Right renal pelvis (tissue), 4 donors: ENCODE measurements at regions not wholly inside any gene's neighbourhood (a gene's known extent, or its start where the extent isn't known, plus 50 kb on each side); places are given as distances from the start of the nearest gene placed in this dataset.
"Not testable (repeated sequence)": the region's sequence is repeated elsewhere in the genome, so short reads cannot be mapped to it uniquely, and the experiment has no call there.

Source experiments
- DNase-seq, 4 donors: peaks; one replicate each; pipeline ENCODE4 v3.0.0-alpha.2; 2013; ENCODE audit warnings: low read depth in 4 of 4, low spot score in 3 of 4, missing footprints in 1 of 4

DNA sequence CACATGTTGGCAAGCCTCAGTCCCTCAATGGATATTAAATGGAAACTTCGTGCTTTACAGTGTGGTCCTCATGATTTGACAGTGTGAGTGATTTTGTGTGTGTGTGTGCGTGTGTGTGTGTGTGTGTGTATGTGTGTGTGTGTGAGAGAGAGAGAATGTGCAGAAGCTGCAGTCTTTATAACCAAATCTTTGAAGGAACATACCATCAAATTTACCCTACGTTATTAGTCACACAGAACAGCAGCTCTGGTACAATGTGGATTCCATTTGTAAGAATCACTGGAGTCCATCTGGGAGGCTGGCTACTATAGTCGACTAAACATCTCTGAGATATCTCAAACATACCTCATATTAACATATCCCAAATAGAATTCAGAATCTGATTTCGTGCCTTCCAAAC, 928.0 kb upstream of the POT1 start:
- no peak for DNase-seq

DNA sequence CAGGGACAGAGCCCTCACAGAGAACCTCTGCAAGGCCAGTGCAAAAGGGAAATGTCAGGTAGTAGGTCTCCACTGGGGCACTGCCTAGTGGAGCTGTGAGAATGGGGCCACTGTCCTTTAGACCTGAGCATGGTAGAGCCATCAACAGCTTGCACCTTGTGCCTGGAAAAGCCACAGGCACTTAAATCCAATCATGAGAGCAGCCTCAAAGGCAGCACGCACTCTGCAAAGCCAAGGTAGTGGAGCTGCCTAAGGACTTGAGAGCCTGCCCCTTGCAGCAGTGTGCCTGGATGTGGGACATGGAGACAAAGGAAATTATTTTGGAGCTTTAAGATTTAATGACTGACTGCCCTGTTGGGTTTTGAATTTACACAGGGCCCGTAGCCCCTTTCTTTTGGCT, 918.5 kb upstream of the POT1 start:
- no peak for DNase-seq

DNA sequence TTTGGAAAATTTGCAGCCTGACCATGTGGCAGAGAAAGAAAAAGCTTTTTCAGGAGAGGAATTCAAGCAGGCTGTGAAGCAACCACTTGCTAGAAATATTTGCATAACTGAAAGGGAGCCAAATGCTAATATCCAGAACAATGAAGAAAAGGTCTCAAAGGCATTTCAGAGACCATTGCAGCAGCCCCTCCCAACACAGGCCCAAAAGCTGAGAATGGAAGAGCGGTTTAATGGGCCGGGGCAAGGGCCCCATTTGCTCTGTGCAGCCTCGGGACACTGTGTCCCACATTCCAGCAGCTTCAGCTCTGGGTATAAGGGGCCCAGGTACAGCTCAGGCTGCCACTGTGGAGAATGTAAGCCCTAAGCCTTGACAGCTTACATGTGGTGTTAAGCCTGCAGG, 918.1 kb upstream of the POT1 start:
- no peak for DNase-seq

DNA sequence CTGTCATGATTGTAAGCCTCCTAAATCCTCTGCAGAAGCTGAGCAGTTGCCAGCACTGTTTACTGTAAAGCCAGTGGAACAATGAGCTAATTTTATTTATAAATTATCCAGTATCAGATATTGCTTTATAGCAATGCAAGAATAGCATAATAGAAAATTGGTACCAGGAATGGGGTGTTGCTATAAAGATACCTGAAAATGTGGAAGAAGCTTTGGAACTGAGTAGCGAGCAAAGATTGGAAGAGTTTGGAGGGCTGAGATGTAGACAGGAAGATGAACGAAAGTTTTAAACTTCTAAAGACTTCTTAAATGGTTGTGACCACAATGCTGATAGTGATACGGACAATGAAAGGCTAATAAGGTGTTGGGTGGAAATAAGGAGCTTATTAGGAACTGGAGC, 917.4 kb upstream of the POT1 start:
- DNase-seq, result no peak

DNA sequence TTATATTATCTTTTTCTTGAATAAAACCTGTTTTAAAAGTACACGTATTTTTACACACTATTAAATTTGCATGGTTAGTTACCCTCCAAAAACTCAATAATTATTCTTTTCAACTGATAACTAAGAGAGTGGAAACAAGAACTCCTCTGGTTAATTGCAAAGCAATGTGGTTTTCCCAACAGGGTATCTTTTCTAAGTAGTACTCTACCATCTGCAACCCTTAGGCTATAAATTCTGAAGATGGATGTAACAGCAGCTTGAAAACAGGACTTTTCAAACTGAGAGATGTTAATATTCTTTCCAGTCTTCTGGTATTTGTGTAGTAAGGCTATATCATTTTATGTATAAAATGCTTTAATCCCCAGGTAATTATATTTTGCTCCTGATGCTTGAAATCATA, 916.1 kb upstream of the POT1 start:
- no peak for DNase-seq

DNA sequence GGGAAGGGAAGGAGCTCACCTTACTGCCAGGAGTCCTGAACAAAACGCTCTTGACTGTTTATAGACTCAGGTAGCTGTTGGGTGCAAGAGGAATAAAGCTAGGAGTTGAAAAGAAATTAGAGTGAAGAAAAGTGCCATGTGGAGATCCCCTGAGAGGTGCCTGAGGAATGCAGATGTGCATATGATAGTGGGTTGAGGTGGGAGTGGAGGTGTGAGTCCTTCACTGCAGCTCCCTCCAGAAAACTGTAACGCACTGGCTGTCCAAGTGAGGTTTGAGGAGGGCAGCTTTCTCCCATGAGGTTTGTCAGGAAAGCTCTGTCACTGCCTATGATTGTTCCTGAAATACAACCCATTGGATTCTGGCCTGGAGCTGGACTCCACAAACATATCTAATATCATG, 904.8 kb upstream of the POT1 start:
- DNase-seq, result no peak

DNA sequence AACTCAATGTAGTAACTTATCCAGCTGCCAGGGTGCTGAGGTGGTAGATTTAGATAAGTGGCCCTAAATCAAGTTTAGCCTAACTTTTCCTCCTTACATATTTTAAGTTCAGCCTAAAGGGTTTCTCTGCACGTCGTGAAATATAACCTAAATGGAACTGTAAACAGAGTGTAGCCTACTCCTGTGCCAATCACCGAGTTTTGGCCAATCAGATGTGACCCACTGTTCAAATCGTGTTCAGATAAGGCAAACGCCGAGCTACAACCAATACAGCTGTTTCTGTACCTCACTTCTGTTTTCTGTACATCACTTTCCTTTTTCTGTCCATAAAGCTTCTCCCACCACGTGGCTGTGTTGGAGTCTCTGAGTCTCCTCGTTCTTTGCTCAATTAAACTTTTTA, 904.2 kb upstream of the POT1 start:
- no peak for DNase-seq

DNA sequence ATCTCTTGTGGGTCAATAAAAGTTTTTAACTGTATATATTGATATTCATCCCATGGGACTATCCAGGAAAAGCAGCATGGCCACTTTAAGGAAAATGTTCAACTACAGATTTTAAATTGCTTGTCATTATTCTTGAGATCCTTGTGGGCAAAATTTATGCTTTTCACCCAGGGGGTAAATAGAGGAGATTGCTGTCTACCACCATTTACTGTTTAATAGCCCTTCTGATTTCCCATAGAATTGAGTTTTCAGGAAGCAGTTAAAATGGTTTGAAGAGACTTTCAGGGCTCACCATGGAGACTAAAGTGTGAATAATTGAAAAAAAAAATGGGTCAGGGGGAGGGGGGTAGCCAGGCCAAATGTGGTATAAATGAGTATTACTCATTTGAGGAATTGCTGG, 901.1 kb upstream of the POT1 start:
- DNase-seq, result no peak

DNA sequence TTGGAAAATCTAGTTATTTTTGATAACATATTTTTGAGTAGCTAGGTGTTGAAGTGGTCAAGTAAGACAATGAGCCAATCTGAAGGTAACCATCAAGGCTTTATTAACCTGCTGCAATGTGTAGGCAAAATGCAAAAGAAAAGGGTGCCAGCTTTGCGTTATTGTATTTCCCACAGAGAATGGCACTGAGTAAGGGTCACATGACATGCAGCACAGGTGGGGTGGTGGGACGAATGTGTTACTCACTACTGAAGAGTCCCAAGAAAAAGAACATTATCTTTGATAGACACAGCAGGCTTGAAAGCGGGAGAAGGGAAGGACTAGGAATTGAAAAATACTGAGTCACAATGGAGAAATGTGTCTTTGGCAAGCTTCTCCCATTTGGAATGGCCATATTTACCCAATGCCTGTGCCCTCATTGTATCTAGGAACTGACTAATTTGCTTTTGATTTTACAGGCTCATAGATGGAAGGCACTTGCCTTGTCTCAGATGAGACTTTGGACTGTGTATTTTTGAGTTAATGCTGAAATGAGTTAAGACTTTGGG, 898.6 kb upstream of the POT1 start:
- DNase-seq, result no peak

DNA sequence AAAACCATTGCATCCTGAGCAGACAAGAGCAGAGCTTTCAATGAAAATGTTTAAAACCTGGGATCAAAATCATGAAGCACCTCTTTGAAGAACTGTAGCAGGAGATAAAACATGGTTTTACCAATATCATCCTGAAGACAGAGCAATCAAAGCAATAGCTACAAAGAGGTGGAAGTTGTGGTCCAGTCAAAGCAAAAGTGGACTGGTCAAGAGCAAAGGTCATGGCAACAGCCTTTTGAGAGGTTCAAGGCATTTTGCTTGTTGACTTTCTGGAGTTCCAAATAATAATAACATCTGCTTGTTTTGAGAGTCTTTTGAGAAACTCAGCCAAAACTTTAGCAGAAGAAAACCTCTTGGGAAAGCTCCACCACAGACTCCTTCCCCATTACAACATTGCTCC, 893.9 kb upstream of the POT1 start:
- DNase-seq, result no peak

DNA sequence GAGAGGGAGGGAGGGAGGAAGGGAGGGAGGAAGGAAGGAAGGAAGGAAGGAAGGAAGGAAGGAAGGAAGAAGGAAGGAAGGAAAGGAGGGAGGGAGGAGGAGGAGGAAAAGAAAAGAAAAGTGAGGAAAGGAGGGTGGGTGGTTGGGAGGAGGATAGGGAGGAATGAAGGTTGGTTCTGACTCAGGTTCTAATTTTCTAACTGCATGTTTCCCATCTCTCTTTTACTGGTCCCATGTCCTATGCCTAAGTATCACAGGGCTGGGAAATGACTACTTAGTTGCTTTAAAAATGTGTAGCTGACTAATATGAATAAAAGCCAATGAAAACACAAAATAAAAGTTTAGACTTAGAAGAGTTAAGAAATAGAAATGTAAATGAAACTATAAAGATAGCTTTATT, 890.9 kb upstream of the POT1 start:
- DNase-seq, result no peak

DNA sequence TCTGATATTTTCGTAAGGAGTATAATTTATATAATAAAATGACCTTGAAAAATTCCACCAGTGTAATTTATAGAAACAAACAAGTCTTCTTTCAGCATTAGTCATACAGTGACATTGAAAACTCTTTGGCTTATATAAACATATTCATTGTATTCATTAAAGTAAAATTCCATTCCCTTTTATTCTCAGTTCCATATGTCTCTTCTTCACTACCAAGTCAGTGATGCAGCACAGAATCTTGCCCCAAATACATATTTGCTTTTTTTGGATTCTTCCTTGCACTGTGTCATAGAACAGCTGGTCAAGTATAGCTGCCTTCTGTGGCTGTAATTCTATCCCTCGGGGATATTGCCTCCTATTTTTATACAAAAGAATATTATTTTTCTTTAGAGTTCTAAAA, 884.5 kb upstream of the POT1 start:
- DNase-seq, result no peak

DNA sequence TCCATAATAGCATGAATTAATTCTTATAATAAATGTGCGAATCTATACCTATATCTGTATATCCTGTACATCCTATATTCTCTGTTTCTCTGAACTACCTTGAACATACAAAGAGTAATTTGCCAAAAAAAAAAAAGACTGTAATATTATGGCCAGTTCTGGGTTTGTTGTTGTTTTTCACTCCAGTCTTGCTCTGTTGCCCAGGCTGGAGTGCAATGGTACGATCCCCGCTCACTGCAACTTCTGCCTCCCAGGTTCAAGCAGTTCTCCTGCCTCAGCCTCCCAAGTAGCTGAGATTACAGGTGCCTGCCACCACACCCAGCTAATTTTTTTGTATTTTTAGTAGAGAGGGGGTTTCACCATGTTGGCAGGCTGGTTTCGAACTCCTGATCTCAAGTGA, 876.9 kb upstream of the POT1 start:
- not testable (repeated sequence) for DNase-seq

DNA sequence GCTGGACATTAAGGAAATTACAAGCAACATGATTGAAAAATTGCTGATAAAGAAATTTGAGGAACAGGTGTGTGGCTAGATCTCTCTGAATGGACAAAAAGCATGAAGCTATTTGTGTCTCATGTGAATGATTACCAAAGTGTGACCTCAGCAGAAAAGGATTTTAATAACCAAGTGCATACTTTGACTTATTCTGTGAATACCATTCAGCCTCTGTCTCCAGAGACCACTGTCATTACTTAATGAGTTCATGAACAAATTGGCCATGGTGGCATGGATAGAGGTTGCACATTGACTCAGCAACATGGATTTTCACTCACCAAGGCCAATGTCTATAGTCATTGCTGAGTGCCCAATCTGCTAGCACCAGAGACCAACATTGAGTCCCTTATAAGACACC, 874.6 kb upstream of the POT1 start:
- DNase-seq, result no peak

DNA sequence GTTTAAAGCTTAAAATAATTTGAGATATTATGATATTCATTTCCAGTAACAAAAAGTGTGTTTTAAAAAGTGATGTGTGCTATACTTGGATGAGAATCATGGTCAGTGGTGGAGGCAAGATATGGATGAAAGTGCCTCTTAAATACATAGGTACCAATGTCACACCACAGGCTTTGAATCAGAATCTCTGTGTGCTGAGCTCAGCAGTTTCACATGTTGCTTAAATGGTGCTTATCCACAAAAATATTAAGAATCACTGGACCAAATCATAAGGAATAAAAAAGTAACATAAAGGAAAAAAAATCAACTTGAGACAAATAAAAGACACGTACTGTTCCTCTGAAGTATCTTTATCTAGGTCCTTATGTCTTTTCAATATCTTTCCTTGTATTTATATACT, 850.5 kb upstream of the POT1 start:
- no peak for DNase-seq

DNA sequence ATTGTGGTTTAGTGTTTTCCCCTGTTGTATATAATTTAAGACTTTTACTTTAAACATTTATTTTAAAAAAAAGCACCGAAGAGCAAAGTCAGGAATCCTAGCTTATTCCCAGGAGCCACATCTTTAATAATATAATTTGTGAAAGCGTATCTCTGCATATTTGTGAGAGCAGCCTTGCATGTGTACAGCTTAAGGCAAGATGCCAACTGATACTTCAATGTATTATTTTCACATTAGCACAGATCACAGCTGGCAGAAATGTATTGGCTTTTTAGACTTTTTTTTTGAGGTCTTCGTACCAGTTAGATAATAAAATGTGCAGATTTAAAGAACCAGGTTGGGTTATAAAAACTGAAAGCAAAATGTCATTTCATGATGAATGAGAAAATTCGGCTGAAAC, 845.7 kb upstream of the POT1 start:
- DNase-seq, result no peak

DNA sequence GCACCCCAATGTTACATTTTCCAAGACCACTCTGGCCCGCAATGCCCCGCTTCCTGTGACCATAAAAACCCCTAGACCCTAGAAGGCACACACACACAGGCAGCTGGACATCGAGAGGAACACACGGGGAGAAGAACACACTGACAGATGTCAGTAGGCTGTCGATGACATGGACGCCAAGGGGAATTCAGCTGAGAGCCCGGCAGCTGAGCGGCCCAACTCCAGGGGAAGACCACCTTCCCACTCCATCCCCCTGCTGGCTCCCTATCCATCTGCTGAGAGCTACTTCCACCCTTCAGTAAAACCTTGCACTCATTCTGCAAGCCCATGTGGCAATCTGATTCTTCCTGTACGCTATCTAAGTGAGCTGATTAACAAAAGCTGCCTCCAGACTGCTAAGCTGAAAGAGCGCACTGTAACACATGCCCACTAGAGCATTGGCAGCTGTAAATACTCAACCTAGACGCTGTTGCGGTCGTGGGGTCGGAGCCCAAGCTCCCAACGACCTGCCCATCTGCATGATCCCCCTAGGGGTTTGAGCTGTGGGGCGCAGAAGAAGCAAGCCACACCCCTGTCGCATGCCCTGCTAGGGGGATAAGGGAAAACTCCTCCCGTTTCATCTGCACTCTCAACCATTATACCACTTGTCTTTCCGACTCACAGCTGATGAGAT, 843.6 kb upstream of the POT1 start:
- no peak for DNase-seq

DNA sequence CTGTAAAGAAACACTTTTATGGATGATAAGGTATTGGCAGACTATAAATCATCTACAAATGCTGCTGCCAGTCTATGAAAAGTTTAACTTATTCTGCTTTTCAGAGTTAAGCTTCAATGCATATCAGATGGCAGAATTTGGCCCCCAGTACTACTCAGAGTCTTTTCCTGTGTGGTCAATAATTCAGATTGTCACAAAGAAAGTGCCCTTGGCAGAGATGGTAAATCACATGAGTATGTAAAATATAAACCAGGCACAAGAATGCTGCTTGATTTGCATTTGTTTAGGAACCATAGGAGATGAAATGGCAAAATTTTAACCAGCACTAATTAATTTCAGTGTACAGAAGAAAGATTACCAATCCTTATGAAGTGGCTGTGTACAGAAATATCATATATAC, 818.3 kb upstream of the POT1 start:
- no peak for DNase-seq

DNA sequence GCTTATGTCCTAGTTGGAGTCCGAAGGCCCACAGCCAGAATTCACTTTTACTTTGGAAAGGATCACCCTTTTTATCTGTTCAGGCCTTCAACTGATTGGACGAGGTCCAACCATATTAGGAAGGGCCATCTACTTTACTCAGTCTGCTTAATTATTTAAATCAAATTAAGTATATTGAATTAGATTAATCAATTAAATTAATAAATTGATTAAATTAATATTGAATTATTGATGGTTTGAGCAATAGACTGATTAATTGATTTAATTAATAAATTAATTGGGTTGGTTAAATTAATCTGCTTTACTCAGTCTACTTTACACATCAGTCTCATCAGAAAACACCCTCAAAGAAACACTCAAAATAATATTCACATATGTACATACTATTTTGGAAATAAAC, 816.9 kb upstream of the POT1 start:
- DNase-seq, result no peak

DNA sequence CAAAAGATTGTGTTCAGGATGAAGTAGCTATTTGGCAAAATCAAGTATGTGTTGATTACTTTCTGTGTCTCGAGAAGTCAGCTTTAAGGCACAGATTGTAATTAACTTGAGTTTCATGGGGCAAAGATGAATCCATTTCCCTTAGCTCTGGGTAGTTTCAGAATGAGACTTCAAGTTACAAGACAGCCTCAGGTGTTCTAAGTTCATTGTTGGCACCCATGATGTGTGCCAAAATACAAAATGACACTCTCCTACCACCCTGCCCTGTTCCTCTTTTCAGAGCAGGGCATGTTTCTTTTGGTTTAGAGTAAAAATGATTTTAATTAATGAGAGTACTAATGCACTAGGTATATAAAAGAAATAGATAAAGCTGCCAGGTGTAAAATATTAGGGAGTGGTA, 797.6 kb upstream of the POT1 start:
- no peak for DNase-seq

DNA sequence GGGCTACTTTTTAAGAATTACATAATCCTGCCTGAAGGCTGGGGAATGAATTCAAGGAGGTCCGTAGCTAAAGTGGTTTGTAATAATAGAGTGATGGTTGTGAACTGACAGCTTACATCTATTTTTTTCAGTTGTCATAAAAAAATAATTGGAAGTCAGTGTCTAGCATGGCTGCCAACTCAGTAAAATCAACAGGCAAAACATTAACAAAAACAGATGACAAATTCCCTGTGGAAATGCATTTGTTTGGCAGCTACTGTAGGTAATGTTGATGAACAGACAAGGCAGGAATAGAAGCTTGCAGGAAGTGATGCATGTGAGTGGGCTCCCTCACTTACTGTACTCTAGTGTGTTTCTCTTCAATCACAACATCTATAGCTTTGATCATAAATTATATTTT, 766.0 kb upstream of the POT1 start:
- no peak for DNase-seq

DNA sequence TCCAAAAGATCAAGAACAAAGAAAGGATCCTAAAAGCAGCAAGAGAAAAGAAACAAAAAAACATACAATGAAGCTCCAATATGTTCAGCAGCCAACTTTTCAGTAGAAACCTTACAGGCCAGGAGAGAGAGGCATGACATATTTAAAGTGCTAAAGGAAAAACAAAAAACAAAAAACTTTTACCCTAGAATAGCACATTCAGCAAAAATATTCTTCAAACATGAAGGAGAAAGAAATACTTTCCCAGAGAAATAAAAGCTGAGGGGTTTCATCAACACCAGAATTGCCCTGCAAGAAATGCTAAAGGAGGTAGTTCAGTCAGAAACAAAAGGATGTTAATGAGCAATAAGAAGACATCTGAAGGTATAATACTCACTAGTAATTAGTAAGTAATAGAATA, 753.5 kb upstream of the POT1 start:
- no peak for DNase-seq

DNA sequence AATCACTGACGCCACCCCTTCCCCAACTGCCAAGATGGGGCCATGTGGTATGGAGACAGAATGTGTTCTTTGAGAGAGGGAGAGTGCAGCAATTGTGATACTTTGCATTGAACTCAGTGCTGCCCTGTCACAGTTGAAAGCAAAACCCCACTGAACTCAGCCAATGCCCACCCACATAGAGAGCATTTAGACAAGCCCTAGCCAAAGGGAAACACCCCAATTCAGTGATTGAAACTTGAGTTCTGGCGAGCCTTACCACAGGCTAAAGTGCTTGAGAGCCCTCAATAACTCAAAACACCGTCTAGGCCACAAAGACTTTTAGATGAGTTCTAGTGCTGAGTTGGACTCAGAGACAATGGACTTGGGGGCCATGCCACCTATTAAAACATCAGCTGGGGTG, 751.9 kb upstream of the POT1 start:
- DNase-seq, result no peak
